ENCODE measurements at regions not wholly inside any gene's neighbourhood (a gene's known extent, or its start where the extent isn't known, plus 50 kb on each side); places are given as distances from the start of the nearest gene placed in this dataset.
"Not testable (repeated sequence)": the region's sequence is repeated elsewhere in the genome, so short reads cannot be mapped to it uniquely, and the experiment has no call there.

DNA sequence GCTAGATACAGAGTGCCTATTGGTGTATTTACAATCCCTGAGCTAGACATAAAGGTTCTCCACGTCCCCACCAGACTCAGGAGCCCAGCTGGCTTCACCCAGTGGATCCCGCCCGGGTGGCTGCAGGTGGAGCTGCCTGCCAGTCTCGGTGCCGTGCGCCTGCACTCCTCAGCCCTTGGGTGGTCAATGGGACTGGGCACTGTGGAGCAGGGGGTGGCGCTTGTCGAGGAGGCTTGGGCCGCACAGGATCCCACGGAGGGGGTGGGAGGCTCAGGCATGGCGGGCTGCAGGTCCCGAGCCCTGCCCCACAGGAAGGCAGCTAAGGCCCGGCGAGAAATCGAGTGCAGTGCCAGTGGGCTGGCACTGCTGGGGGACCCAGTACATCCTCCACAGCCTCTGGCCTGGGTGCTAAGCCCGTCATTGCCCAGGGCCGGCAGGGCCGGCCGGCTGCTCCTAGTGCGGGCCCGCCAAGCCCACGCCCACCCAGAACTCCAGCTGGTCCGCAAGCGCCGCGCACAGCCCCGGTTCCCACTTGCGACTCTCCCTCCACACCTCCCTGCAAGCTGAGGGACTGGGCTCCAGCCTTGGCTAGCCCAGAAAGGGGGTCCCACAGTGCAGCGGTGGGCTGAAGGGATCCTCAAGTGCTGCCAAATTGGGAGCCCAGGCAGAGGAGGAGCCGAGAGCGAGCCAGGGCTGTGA lies 554.6 kb upstream of the LUZP2 start:
- not testable (repeated sequence) for TF ChIP-seq POLR2A, POLR2AphosphoS5, TAF1 (IDR thresholded peaks at IDR 0.05; ENCODE audit: low read depth, low read length)
